ENCODE measurements at regions not wholly inside any gene's neighbourhood (a gene's known extent, or its start where the extent isn't known, plus 50 kb on each side); places are given as distances from the start of the nearest gene placed in this dataset.
"Not testable (repeated sequence)": the region's sequence is repeated elsewhere in the genome, so short reads cannot be mapped to it uniquely, and the experiment has no call there.

GRCh38 chr3:153640689-153641665 lies 479.0 kb downstream of the RAP2B start:
- H3K36me3 ChIP-seq (ENCODE audit: insufficient read depth, low read length), result no peaks in the 10 kb centered on the region
- H3K4me3 ChIP-seq (ENCODE audit: low read depth in 1 of 2, low read length in 2 of 2), result no peak overlapping the region
- no peaks in the 10 kb centered on the region for H3K9me3 ChIP-seq (ENCODE audit: low read length)
- H3K27me3 ChIP-seq (ENCODE audit: control insufficient read depth in 1 of 2, insufficient read depth in 2 of 2, low read length in 2 of 2), result no peaks in the 10 kb centered on the region
- no peak overlapping the region for H3K27ac ChIP-seq (ENCODE audit: low read depth, low read length)
- H3K9ac ChIP-seq (ENCODE audit: low read length), result no peak overlapping the region
- no peaks in the 10 kb centered on the region for H3K4me1 ChIP-seq (ENCODE audit: insufficient read depth, low read length)

DNA sequence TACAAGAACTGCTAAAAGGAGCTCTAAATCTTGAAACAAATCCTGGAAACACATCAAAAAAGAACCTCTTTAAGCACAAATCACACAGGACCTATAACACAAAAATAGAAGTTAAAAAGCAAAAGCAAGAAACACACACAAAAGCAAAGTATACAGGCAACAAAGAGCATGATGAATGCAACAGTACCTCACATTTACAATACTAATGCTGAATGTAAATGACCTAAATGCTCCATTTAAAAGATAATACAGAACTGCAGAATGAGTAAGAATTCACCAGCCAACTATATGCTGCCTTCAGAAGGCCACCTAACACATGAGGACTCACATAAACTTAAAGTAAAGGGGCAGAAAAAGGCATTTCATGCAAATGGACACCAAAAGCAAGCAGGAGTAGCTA lies 478.6 kb upstream of the ARHGEF26 start:
- not testable (repeated sequence) for H3K9me3 ChIP-seq (ENCODE audit: low read length); H3K27me3 ChIP-seq (ENCODE audit: control insufficient read depth in 1 of 2, insufficient read depth in 2 of 2, low read length in 2 of 2); H3K36me3 ChIP-seq (ENCODE audit: insufficient read depth, low read length); H3K4me3 ChIP-seq (ENCODE audit: low read depth in 1 of 2, low read length in 2 of 2); H3K4me1 ChIP-seq (ENCODE audit: insufficient read depth, low read length); H3K9ac ChIP-seq (ENCODE audit: low read length); H3K27ac ChIP-seq (ENCODE audit: low read depth, low read length)

DNA sequence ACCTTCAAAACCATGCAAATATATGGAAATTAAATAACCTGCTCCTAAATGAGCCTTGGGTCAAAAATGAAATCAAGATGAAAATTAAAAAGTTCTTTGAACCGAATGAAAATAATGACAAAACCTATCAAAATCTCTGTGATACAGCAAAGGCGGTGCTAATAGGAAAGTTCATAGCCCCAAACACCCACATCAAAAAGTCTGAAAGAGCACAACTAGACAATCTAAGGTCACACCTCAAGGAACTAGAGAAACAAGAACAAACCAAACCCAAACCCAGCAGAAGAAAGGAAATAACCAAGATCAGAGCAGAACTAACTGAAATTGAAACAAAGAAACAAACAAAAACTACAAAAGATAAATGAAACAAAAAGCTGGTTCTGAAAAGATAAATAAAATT lies 477.7 kb upstream of the ARHGEF26 start:
- H3K9me3 ChIP-seq (ENCODE audit: low read length); H3K9ac ChIP-seq (ENCODE audit: low read length); H3K27me3 ChIP-seq (ENCODE audit: control insufficient read depth in 1 of 2, insufficient read depth in 2 of 2, low read length in 2 of 2); H3K4me3 ChIP-seq (ENCODE audit: low read depth in 1 of 2, low read length in 2 of 2); H3K27ac ChIP-seq (ENCODE audit: low read depth, low read length); H3K36me3 ChIP-seq (ENCODE audit: insufficient read depth, low read length); H3K4me1 ChIP-seq (ENCODE audit: insufficient read depth, low read length): not testable (repeated sequence)

GRCh38 chr3:153649286-153649839 lies 471.8 kb upstream of the ARHGEF26 start:
- Histone ChIP-seq H3K4me1 (ENCODE audit: insufficient read depth, low read length) (no peaks in the 10 kb centered on the region), H3K36me3 (ENCODE audit: insufficient read depth, low read length) (no peaks in the 10 kb centered on the region), H3K4me3 (ENCODE audit: low read depth in 1 of 2, low read length in 2 of 2) (no peak overlapping the region), H3K27ac (ENCODE audit: low read depth, low read length) (no peak overlapping the region), H3K27me3 (ENCODE audit: control insufficient read depth in 1 of 2, insufficient read depth in 2 of 2, low read length in 2 of 2) (no peaks in the 10 kb centered on the region), H3K9me3 (ENCODE audit: low read length) (no peaks in the 10 kb centered on the region), H3K9ac (ENCODE audit: low read length) (no peak overlapping the region)

GRCh38 chr3:153652076-153652475 lies 469.1 kb upstream of the ARHGEF26 start:
- Histone ChIP-seq H3K36me3 (ENCODE audit: insufficient read depth, low read length) (no peaks in the 10 kb centered on the region), H3K27ac (ENCODE audit: low read depth, low read length) (no peak overlapping the region), H3K27me3 (ENCODE audit: control insufficient read depth in 1 of 2, insufficient read depth in 2 of 2, low read length in 2 of 2) (no peaks in the 10 kb centered on the region), H3K4me3 (ENCODE audit: low read depth in 1 of 2, low read length in 2 of 2) (no peak overlapping the region), H3K9me3 (ENCODE audit: low read length) (no peaks in the 10 kb centered on the region), H3K9ac (ENCODE audit: low read length) (no peak overlapping the region), H3K4me1 (ENCODE audit: insufficient read depth, low read length) (no peaks in the 10 kb centered on the region)

- Histone ChIP-seq H3K9me3 (ENCODE audit: low read length) (no peaks in the 10 kb centered on the region), H3K4me1 (ENCODE audit: insufficient read depth, low read length) (no peaks in the 10 kb centered on the region), H3K27me3 (ENCODE audit: control insufficient read depth in 1 of 2, insufficient read depth in 2 of 2, low read length in 2 of 2) (no peaks in the 10 kb centered on the region), H3K27ac (ENCODE audit: low read depth, low read length) (no peak overlapping the region), H3K9ac (ENCODE audit: low read length) (no peak overlapping the region), H3K4me3 (ENCODE audit: low read depth in 1 of 2, low read length in 2 of 2) (no peak overlapping the region), H3K36me3 (ENCODE audit: insufficient read depth, low read length) (no peaks in the 10 kb centered on the region)
These were observed 464.1 kb upstream of the ARHGEF26 start for GRCh38 chr3:153657046-153657445.

GRCh38 chr3:153657461-153657860 lies 463.7 kb upstream of the ARHGEF26 start:
- H3K4me1 ChIP-seq (ENCODE audit: insufficient read depth, low read length), result no peaks in the 10 kb centered on the region
- no peaks in the 10 kb centered on the region for H3K27me3 ChIP-seq (ENCODE audit: control insufficient read depth in 1 of 2, insufficient read depth in 2 of 2, low read length in 2 of 2)
- no peaks in the 10 kb centered on the region for H3K9me3 ChIP-seq (ENCODE audit: low read length)
- no peaks in the 10 kb centered on the region for H3K36me3 ChIP-seq (ENCODE audit: insufficient read depth, low read length)
- H3K9ac ChIP-seq (ENCODE audit: low read length), result no peak overlapping the region
- H3K4me3 ChIP-seq (ENCODE audit: low read depth in 1 of 2, low read length in 2 of 2), result no peak overlapping the region
- no peak overlapping the region for H3K27ac ChIP-seq (ENCODE audit: low read depth, low read length)

- no peaks in the 10 kb centered on the region for H3K36me3 ChIP-seq (ENCODE audit: insufficient read depth, low read length)
These were observed 463.1 kb upstream of the ARHGEF26 start for GRCh38 chr3:153658136-153658535.

DNA sequence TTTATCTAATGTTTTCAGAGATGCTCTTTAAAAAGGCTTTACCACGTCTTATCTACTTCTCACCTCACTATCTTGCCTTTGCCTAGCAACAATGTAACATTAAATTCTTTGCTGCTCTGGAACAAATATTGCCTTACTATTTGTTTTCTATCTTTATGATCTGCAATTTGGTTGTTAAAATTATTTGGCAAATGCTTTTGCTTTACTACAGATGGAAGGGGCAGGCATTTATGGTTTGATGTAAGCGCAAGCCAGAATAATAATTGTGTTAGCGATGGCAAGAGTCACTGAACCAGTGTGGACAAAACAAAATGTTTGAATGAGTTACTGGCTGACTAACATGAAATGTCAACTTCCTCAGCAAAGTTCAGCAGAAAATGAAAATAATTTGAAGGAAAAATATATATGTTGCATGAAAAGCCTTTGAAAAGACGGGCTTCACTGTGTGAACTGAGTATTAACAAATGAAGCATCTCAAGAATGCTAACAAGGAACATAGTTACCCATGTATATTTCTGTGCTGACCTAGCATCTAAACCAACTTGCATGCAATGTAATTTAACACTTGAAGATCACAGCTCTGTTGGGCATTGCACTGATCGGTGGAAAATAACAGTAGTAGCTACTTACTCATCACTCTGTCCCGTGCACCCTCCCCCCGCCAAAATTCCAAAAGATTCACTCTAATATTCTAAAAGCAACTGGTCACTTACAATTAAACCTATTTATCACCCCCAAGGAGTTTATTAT lies 454.0 kb upstream of the ARHGEF26 start:
- no peaks in the 10 kb centered on the region for H3K4me1 ChIP-seq (ENCODE audit: insufficient read depth, low read length)
- H3K27me3 ChIP-seq (ENCODE audit: control insufficient read depth in 1 of 2, insufficient read depth in 2 of 2, low read length in 2 of 2), result no peaks in the 10 kb centered on the region
- H3K36me3 ChIP-seq (ENCODE audit: insufficient read depth, low read length), result no peaks in the 10 kb centered on the region
- H3K9me3 ChIP-seq (ENCODE audit: low read length), result no peaks in the 10 kb centered on the region
- H3K27ac ChIP-seq (ENCODE audit: low read depth, low read length), result no peak overlapping the region
- no peak overlapping the region for H3K9ac ChIP-seq (ENCODE audit: low read length)
- H3K4me3 ChIP-seq (ENCODE audit: low read depth in 1 of 2, low read length in 2 of 2), result no peak overlapping the region

More at GRCh38 chr3:153658136-153658535, 463.1 kb upstream of the ARHGEF26 start:
- Histone ChIP-seq H3K9ac (ENCODE audit: low read length) (no peak overlapping the region), H3K27me3 (ENCODE audit: control insufficient read depth in 1 of 2, insufficient read depth in 2 of 2, low read length in 2 of 2) (no peaks in the 10 kb centered on the region), H3K9me3 (ENCODE audit: low read length) (no peaks in the 10 kb centered on the region), H3K4me1 (ENCODE audit: insufficient read depth, low read length) (no peaks in the 10 kb centered on the region), H3K4me3 (ENCODE audit: low read depth in 1 of 2, low read length in 2 of 2) (no peak overlapping the region), H3K27ac (ENCODE audit: low read depth, low read length) (no peak overlapping the region)

DNA sequence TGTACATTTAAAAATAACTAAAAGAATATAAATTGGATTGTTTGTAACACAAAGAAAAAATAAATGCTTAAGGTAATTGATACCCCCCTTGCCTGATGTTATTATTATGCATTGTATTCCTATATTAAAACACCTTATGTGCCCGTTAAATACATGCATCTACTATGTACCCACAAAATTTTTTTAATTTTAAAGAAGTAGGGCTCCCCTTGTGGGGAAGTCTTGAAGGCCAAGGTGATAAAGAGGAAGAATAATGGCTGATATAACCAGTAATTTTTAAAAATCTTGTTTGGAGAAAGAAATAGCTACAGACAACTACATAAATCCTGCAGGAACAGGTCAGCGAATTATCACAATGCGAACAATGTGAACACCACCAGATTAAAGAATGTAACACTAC lies 451.7 kb upstream of the ARHGEF26 start:
- Histone ChIP-seq H3K36me3 (ENCODE audit: insufficient read depth, low read length) (no peaks in the 10 kb centered on the region), H3K9ac (ENCODE audit: low read length) (no peak overlapping the region), H3K4me1 (ENCODE audit: insufficient read depth, low read length) (no peaks in the 10 kb centered on the region), H3K4me3 (ENCODE audit: low read depth in 1 of 2, low read length in 2 of 2) (no peak overlapping the region), H3K27ac (ENCODE audit: low read depth, low read length) (no peak overlapping the region), H3K9me3 (ENCODE audit: low read length) (no peaks in the 10 kb centered on the region), H3K27me3 (ENCODE audit: control insufficient read depth in 1 of 2, insufficient read depth in 2 of 2, low read length in 2 of 2) (no peaks in the 10 kb centered on the region)

GRCh38 chr3:153670577-153670976 lies 450.6 kb upstream of the ARHGEF26 start:
- H3K9me3 ChIP-seq (ENCODE audit: low read length), result no peaks in the 10 kb centered on the region
- H3K4me1 ChIP-seq (ENCODE audit: insufficient read depth, low read length), result no peaks in the 10 kb centered on the region
- no peaks in the 10 kb centered on the region for H3K36me3 ChIP-seq (ENCODE audit: insufficient read depth, low read length)
- H3K4me3 ChIP-seq (ENCODE audit: low read depth in 1 of 2, low read length in 2 of 2), result no peak overlapping the region
- no peak overlapping the region for H3K9ac ChIP-seq (ENCODE audit: low read length)
- no peaks in the 10 kb centered on the region for H3K27me3 ChIP-seq (ENCODE audit: control insufficient read depth in 1 of 2, insufficient read depth in 2 of 2, low read length in 2 of 2)
- H3K27ac ChIP-seq (ENCODE audit: low read depth, low read length), result no peak overlapping the region
